GM23248 (cell line): ENCODE measurements at regions not wholly inside any gene's neighbourhood (a gene's known extent, or its start where the extent isn't known, plus 50 kb on each side); places are given as distances from the start of the nearest gene placed in this dataset.

Experiments
- EZH2 ChIP-seq: fragments of 200-600 bp; sonication (generic); IDR thresholded peaks from 2 replicates; pipeline ENCODE4 v1.6.1; 2018; ENCODE audit warnings: antibody characterized with exemption, mild to moderate bottlenecking; ENCODE audit not compliant: insufficient read depth, poor library complexity, severe bottlenecking
- EZH2phosphoT487 ChIP-seq: fragments of 200-600 bp; sonication (generic); IDR thresholded peaks from 2 replicates; pipeline ENCODE4 v1.6.1; 2018; ENCODE audit warnings: antibody characterized with exemption, moderate library complexity, mild to moderate bottlenecking, low read depth; ENCODE audit not compliant: insufficient read depth

DNA sequence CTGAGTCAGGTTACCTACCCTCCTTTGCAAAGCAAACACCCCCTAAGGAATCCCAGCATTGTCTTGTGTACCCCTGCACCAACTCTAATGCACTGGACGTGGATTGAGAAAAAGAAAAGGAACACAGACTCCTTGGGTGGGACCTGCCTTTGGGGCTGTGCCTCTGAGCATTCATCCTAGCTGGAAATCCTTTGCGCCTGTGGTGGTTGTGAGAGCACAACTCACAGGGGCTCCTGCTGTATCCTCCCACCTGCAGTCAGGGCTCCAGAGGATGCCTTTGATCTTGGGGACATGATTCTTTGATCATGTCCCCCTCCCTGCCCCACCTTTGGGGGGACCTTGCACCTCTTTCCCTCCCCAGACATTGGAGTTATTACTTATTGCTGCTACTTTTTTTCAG lies 338.5 kb downstream of the GADD45G start:
- TF ChIP-seq EZH2 (no peak), EZH2phosphoT487 (no peak)
